HG03095 (cell line): ENCODE measurements at regions not wholly inside any gene's neighbourhood (a gene's known extent, or its start where the extent isn't known, plus 50 kb on each side); places are given as distances from the start of the nearest gene placed in this dataset.

Experiments
- ATAC-seq: cut with Tn5 transposase; IDR thresholded peaks from one replicate; pipeline ENCODE4 v1.9.1; 2021; ENCODE audit warnings: moderate library complexity; ENCODE audit not compliant: unreplicated experiment

GRCh38 chr9:73219985-73220626 lies 68.4 kb downstream of the ANXA1 start:
- peak; percentile 80 for ATAC-seq

GRCh38 chr9:73223594-73223993 lies 71.9 kb downstream of the ANXA1 start:
- ATAC-seq, result no peak

GRCh38 chr9:73229543-73229942 lies 77.9 kb downstream of the ANXA1 start:
- ATAC-seq, result no peak

GRCh38 chr9:73230251-73230650 lies 78.6 kb downstream of the ANXA1 start:
- no peak for ATAC-seq

GRCh38 chr9:73231203-73231602 lies 79.5 kb downstream of the ANXA1 start:
- ATAC-seq, result no peak

GRCh38 chr9:73233359-73234007 lies 81.8 kb downstream of the ANXA1 start:
- no peak for ATAC-seq

GRCh38 chr9:73234008-73234360 lies 82.3 kb downstream of the ANXA1 start:
- ATAC-seq, result no peak

GRCh38 chr9:73237140-73237539 lies 85.5 kb downstream of the ANXA1 start:
- no peak for ATAC-seq

- no peak for ATAC-seq
Measured at GRCh38 chr9:73239570-73240265, 88.1 kb downstream of the ANXA1 start.

- ATAC-seq, result no peak
Measured at GRCh38 chr9:73243078-73243477, 91.4 kb downstream of the ANXA1 start.

GRCh38 chr9:73259086-73259696 lies 107.5 kb downstream of the ANXA1 start:
- ATAC-seq, result no peak

GRCh38 chr9:73260506-73260905 lies 108.8 kb downstream of the ANXA1 start:
- no peak for ATAC-seq

- ATAC-seq, result no peak
Measured at GRCh38 chr9:73264631-73265030, 113.0 kb downstream of the ANXA1 start.

GRCh38 chr9:73265876-73266275 lies 114.2 kb downstream of the ANXA1 start:
- no peak for ATAC-seq

GRCh38 chr9:73269430-73270101 lies 117.9 kb downstream of the ANXA1 start:
- ATAC-seq, result no peak

GRCh38 chr9:73270967-73271721 lies 119.5 kb downstream of the ANXA1 start:
- no peak for ATAC-seq

GRCh38 chr9:73280113-73280512 lies 128.4 kb downstream of the ANXA1 start:
- no peak for ATAC-seq

GRCh38 chr9:73284377-73284776 lies 132.7 kb downstream of the ANXA1 start:
- no peak for ATAC-seq

- ATAC-seq, result no peak
Measured at GRCh38 chr9:73294336-73294735, 142.7 kb downstream of the ANXA1 start.

GRCh38 chr9:73325983-73326382 lies 174.3 kb downstream of the ANXA1 start:
- no peak for ATAC-seq

- ATAC-seq, result no peak
Measured at GRCh38 chr9:73327149-73327548, 175.5 kb downstream of the ANXA1 start.
